HG03521 (cell line): ENCODE measurements at regions not wholly inside any gene's neighbourhood (a gene's known extent, or its start where the extent isn't known, plus 50 kb on each side); places are given as distances from the start of the nearest gene placed in this dataset.
A peak's percentile ranks its signal among the peaks of the same experiment; 100 is the strongest.
"Not testable (repeated sequence)": the region's sequence is repeated elsewhere in the genome, so short reads cannot be mapped to it uniquely, and the experiment has no call there.

ENCODE experiments used
- ATAC-seq: cut with Tn5 transposase; IDR thresholded peaks from one replicate; pipeline ENCODE4 v1.9.1; 2021; ENCODE audit warnings: mild to moderate bottlenecking, moderate library complexity; ENCODE audit not compliant: unreplicated experiment

GRCh38 chr4:49117951-49118350 lies 131.9 kb downstream of the CWH43 start:
- not testable (repeated sequence) for ATAC-seq

GRCh38 chr4:49118379-49119212 lies 132.5 kb downstream of the CWH43 start:
- peak; percentile 50 for ATAC-seq

DNA sequence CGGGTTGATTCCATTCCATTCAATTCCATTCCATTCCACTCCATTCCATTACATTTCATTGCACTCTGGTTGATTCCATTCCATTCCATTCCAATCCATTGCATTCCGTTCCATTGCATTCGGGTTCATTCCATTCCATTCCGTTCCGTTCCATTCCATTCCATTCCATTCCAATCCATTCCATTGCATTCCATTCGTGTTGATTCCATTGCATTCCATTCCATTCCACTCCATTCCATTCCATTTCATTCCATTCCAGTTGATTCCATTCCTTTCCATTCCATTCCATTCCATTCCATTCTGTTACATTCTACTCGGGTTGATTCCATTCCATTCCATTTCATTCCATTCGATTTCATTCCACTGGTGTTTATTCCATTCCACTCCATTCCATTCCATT lies 133.3 kb downstream of the CWH43 start:
- not testable (repeated sequence) for ATAC-seq

DNA sequence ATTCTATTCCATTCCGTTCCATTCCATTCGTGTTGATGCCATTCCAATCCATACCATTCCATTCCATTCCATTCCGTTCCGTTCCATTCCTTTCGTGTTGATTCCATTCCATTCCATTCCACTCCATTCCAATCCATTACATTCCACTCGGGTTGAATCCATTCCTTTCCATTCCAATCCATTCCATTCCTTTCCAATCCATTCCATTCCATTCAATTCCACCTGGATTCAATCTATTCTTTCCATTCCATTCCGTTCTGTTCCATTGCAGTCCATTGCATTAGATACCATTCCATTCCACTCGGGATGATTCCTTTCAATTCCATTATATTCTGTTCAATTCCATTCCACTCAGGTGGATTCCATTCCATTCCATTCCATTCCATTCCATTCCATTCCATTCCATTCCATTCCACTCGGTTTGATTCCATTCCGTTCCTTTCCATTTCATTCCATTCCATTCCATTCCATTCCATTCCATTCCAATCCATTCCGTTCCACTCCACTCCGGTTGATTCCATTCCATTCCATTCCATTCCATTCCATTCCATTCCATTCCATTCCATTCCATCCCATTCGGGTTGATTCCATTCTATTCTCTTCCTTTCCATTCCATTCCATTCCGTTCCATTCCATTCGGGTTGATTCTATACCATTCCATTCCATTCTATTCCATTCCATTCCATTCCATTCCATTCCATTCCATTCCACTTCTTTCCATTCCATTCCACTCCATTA lies 134.1 kb downstream of the CWH43 start:
- not testable (repeated sequence) for ATAC-seq

DNA sequence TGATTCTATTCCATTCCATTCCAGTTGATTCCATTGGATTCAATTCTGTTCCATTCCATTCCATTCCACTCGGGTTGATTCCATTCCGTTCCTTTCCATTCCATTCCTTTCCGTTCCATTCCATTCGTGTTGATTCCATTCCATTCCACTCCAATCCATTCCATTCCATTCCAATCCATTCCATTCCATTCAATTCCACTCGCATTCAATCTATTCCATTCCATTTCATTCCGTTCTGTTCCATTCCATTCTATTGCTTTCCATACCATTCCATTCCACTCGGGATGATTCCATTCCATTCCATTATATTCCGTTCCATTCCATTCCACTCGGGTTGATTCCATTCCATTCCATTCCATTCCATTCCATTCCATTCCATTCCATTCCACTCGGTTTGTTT lies 134.7 kb downstream of the CWH43 start:
- peak; percentile 31 for ATAC-seq

DNA sequence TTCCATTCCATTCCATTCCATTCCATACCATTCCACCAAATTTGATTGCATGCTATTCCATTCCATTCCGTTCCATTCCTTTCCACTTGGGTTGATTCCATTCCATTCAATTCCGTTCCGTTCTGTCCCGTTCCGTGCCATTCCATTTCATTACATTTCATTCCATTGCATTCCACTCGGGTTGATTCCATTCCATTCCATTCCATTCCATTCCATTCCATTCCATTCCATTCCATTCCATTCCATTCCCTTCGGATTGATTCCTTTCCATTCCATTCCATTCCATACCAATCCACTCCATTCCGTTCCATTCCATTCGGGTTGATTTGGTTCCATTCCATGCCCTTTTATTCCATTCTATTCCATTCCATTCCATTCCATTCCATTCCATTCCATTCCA lies 140.4 kb downstream of the CWH43 start:
- not testable (repeated sequence) for ATAC-seq

DNA sequence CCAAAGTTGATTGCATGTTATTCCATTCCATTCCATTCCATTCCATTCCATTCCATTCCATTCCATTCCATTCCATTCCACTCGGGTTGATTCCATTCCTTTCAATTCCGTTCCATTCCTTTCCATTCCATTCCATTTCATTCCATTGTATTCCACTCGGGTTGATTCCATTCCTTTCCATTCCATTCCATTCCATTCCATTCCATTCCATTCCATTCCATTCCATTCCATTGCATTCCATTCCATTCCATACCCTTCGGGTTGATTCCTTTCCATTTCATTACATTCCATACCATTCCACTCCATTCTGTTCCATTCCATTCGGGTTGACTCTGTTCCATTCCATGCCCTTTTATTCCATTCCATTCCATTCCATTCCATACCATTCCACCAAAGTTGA lies 140.8 kb downstream of the CWH43 start:
- ATAC-seq, result not testable (repeated sequence)

GRCh38 chr4:49129385-49129784 lies 143.3 kb downstream of the CWH43 start:
- not testable (repeated sequence) for ATAC-seq

GRCh38 chr4:49129870-49130269 lies 143.8 kb downstream of the CWH43 start:
- not testable (repeated sequence) for ATAC-seq

DNA sequence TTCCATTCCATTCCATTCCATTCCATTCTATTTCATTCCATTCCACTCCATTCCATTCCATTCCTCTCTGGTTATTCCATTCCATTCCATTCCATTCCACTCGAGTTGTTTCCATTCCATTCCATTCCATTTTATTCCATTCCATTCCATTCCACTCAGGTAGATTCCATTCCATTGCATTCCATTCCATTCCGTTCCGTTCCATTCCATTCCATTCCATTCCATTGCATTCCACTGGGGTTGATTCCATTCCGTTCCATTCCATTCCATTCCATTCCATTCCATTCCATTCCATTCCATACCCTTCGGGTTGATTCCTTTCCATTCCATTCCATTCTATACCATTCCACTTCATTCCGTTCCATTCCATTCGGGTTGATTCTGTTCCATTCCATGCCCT lies 144.6 kb downstream of the CWH43 start:
- ATAC-seq, result not testable (repeated sequence)

GRCh38 chr4:49137043-49137442 lies 151.0 kb downstream of the CWH43 start:
- peak; percentile 51 for ATAC-seq

DNA sequence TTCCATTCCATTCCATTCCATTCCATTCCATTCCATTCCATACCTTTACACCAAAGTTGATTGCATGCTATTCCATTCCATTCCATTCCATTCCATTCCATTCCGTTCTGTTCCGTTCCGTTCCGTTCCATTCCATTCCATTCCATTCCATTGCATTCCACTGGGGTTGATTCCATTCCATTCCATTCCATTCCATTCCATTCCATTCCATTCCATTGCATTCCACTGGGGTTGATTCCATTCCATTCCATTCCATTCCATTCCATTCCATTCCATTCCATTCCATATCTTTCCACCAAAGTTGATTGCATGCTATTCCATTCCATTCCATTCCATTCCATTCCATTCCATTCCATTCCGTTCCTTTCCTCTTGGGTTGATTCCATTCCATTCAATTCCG lies 151.9 kb downstream of the CWH43 start:
- not testable (repeated sequence) for ATAC-seq

GRCh38 chr4:49138818-49139217 lies 152.7 kb downstream of the CWH43 start:
- not testable (repeated sequence) for ATAC-seq

DNA sequence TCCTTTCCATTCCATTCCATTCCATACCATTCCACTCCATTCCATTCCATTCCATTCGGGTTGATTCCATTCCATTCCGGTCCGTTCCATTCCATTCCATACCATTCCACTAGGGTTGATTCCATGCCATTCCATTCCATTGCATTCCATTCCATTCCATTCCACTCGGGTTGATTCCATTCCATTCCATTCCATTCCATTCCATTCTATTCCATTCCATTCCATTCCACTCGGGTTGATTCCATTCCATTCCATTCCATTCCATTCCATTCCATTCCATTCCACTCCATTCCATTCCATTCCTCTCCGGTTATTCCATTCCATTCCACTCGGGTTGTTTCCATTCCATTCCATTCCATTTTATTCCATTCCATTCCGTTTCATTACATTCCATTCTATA lies 153.4 kb downstream of the CWH43 start:
- ATAC-seq, result peak; percentile 38

- not testable (repeated sequence) for ATAC-seq
These were observed 154.3 kb downstream of the CWH43 start for GRCh38 chr4:49140351-49140750.

- ATAC-seq, result not testable (repeated sequence)
These were observed 155.9 kb downstream of the CWH43 start for GRCh38 chr4:49141955-49142354.

DNA sequence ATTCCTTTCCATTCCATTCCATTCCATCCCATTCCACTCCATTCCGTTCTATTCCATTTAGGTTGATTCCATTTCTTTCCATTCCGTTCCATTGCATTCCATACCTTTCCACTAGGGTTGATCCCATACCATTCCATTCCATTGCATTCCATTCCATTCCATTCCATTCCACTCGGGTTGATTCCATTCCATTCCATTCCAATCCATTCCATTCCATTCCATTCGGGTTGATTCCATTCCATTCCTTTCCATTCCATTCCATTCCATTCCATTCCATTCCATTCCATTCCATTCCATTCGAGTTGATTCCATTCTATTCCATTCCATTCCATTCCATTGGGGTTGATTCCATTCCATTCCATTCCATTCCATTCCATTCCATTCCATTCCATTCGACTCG lies 161.1 kb downstream of the CWH43 start:
- ATAC-seq, result peak; percentile 50

- not testable (repeated sequence) for ATAC-seq
These were observed 161.5 kb downstream of the CWH43 start for GRCh38 chr4:49147596-49147995.

GRCh38 chr4:49149006-49149975 lies 163.2 kb downstream of the CWH43 start:
- ATAC-seq, result peak; percentile 68

GRCh38 chr4:49150351-49151083 lies 164.4 kb downstream of the CWH43 start:
- ATAC-seq, result not testable (repeated sequence)
